Right renal cortex interstitium (tissue), 3 donors: ENCODE measurements at regions not wholly inside any gene's neighbourhood (a gene's known extent, or its start where the extent isn't known, plus 50 kb on each side); places are given as distances from the start of the nearest gene placed in this dataset.
"Not testable (repeated sequence)": the region's sequence is repeated elsewhere in the genome, so short reads cannot be mapped to it uniquely, and the experiment has no call there.

Experiments used
- DNase-seq, 3 donors: peaks; one replicate each; pipeline ENCODE4 v3.0.0-alpha.2; 2013; ENCODE audit warnings: low read depth in 3 of 3, low spot score in 2 of 3

- no peak for DNase-seq
Measured at GRCh38 chr6:85236636-85237035, 213.2 kb upstream of the NT5E start.

GRCh38 chr6:85227345-85227744 is 222.5 kb upstream of the NT5E start:
- DNase-seq = not testable (repeated sequence)

DNA sequence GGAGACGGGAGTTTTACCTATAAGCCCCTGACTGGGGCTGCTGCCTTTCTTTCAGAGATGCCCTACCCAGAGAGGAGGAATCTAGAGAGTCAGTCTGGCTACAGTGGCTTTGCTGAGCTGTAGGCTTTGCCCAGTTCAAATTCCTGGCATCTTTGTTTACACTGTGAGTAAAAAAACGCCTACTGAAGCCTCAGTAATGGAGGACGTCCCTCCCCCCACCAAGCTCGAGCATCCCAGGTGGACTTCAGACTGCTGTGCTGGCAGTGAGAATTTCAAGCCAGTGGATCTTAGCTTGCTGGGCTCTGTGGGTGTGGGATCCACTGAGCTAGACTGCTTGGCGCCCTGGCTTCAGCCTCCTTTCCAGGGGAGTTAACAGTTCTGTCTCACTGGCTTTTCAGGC is 237.1 kb upstream of the NT5E start:
- DNase-seq = not testable (repeated sequence)

DNA sequence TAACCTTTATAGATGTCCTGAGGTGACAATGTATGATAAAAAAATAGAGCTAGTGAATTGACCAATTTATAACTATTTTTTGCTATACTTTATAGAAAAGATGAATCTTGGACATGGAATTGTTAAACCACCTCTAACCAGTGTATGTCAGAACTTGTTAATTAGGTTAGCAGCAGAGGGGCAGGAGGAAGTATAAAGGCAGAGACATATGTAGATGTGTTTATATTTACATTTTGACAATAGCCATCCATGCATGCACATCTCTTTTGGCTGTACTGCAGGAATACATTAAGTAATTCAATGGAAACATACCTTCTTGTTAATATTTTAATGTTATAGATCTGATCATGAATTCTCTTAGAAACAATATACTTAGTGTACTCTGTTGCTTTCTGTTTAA is 254.6 kb upstream of the NT5E start:
- DNase-seq = no peak

- no peak for DNase-seq
Measured at GRCh38 chr6:85193339-85193738, 256.5 kb upstream of the NT5E start.

- DNase-seq = no peak
Measured at GRCh38 chr6:85192596-85192995, 257.3 kb upstream of the NT5E start.

DNA sequence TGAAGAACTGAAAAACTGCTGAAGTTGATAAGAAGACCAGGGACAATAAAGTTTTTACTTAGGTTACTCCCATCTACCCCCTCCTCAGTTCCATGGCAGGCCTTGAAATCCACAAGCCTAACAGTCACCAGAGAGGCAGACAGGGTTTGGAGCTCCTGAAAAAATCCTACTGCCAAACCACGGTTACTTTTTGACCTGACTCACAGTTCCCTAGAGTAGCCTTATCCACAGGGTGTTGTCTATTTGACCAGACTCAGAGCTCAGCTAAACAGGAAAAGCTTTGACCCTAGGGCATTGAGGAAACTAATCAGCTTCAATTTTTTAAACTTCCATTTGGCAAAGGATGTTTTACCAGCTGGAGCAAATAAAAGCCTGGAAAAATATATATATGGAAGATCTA is 257.7 kb upstream of the NT5E start:
- DNase-seq = no peak

- DNase-seq = no peak
Measured at GRCh38 chr6:85191656-85192055, 258.2 kb upstream of the NT5E start.

- DNase-seq = no peak
Measured at GRCh38 chr6:85186546-85187175, 263.2 kb upstream of the NT5E start.

- DNase-seq = no peak
Measured at GRCh38 chr6:85185977-85186376, 263.9 kb upstream of the NT5E start.

DNA sequence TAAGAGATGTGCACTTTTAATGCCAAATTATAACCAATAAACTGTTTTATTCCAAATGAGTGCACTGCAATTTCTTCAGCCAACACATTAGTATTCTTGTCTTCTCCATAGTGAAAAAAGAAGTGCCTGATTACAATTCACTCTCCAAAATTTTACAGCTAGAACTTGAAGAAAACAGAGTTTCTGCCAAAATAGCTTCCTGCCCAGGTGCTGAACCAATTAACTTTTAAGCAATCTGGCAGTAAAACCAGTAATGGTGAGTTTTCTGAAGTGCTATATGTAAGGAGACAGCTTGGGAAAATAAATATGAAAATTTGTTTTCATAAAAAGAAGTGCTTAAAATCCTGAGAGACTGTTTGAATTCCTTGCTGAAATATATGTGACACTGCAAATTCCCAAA is 266.0 kb upstream of the NT5E start:
- no peak for DNase-seq

DNA sequence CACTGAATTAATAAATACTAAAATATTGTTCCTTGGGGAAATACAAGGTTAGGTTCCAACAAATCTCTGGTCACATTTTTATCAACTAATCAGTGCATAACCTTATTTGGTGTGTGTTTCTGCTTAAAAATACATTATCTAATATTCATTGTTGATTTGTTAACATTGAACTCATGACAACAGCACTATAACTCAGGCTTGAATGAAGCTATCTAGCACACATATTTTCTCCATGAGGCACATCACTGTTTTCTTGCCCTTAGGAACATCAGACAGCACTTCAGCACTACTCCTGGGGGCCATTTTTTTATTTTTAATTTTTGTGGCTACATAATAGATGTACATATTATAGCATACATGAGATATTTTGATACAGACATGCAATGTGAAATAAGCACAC is 277.2 kb upstream of the NT5E start:
- DNase-seq = no peak

DNA sequence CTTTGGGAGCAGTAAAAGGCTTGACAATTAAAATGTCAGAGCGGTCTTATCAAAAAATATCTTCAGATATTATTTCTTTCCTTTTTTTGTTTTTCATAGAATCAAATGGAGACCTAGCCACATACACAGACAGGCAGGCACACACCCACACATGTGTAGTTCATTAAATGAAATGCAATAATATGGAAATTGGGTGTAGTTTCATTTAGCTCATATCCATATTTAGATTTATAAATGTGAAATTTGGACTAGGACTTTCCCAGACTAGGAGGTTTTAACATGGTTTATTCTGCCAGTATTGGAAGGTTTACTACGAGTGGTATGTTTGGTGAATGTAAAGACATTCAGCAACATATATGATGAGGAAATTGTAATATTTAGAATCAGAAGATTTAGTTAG is 277.7 kb upstream of the NT5E start:
- no peak for DNase-seq

DNA sequence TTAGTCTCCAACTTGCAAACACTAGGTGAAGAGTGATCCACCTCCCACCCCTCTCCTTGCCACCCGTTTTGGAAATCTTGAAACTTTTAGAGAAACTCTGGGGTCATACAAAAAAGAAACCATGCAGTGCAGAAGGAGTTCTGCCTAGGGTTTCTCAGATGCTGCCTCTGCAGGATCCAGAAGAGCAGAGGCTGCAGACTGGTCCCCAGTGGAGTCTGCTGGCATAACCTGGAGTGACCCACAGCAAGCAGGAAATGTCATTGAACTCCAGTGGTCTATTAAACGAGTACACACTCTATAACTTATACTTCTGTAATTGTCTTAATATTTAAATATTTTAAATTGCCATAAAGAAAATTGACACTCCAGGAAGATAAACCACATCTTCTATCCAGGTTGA is 280.7 kb upstream of the NT5E start:
- DNase-seq = no peak

DNA sequence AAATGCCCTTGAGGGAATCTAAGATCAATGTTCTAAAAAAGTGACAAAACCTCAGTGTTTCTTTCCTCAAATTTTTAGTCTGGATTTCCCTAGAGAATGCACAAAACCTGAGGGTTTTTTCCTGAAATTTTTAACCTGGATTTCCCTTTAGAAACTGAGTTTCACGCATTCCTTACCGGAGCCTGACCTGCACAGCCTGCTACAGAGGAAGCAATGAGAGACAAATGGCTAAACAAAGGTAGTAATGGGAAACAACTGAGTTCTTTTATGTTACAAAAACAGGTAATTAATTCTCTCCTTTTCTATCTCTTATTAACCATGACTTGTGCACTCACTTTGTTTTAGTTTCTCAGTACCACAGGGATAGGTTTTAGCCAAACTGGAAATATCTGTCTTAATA is 281.7 kb upstream of the NT5E start:
- no peak for DNase-seq

GRCh38 chr6:85166114-85166741 is 283.7 kb upstream of the NT5E start:
- no peak for DNase-seq

GRCh38 chr6:85163156-85164080 is 286.5 kb upstream of the NT5E start:
- DNase-seq = peak in 1 of 3 donors; percentile 8

GRCh38 chr6:85157311-85157710 is 292.6 kb upstream of the NT5E start:
- DNase-seq = no peak

DNA sequence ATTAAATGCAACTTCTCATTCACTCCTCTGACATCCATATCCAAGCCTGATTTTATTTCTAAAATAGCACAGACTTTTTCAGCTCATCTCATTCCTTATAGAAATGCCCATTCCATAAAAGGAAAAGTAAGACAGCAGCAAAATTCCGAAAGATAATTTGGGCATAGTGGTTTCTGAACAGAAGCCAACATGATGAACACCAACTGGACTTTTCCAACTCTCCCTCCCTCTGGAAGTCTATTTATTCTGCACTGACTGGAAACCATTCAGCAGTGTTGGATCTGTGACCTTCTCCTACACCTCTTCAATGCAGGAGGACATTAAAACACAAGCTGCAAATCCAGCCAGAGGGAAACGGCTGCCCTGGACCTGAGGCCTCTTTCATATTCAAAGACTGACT is 306.2 kb upstream of the NT5E start:
- no peak for DNase-seq

- DNase-seq = no peak
Measured at GRCh38 chr6:85137865-85138264, 312.0 kb upstream of the NT5E start.

DNA sequence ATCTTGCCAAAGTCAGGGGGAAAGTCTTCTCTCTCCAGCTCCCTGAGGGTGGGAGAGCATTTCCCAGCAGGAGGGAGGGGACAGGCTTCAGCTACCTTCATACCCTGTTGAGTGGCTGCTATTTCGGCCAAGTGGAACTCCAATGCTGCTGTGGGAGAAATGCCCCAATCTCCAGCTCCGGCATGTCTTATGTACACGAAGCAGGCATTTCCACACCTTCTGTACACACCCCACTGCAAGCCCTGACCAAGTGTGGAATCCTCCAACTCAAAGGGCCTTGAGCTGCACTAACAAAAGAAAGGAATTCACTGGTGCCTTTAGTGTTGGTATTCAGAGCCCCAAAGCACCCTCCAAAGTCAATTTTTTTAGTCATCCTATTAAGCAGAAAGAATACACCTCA is 313.6 kb upstream of the NT5E start:
- DNase-seq = no peak
